HG02852 (cell line): ENCODE measurements at regions not wholly inside any gene's neighbourhood (a gene's known extent, or its start where the extent isn't known, plus 50 kb on each side); places are given as distances from the start of the nearest gene placed in this dataset.

Experiments
- ATAC-seq: cut with Tn5 transposase; IDR thresholded peaks from one replicate; pipeline ENCODE4 v1.9.1; 2021; ENCODE audit warnings: mild to moderate bottlenecking, moderate library complexity; ENCODE audit not compliant: unreplicated experiment

DNA sequence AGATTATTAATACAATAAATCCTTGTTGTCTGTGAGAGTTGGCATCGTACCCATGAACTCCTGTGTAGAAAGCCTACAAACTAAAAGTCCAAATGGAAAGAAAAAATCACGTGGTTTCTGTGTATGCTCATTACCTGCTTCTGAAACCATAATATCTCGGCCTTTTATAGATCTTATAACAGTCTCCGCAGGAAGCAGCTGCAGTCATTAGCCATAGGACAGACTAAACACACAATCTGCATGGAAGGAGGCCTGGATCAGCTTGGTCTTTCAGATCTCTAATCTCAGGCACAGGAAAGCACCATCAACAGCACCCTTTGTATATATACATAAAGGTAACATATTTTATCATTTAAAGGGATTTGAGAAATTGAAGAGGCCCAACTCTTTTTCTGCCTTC lies 508.9 kb upstream of the TCF4 start:
- ATAC-seq, result no peak

DNA sequence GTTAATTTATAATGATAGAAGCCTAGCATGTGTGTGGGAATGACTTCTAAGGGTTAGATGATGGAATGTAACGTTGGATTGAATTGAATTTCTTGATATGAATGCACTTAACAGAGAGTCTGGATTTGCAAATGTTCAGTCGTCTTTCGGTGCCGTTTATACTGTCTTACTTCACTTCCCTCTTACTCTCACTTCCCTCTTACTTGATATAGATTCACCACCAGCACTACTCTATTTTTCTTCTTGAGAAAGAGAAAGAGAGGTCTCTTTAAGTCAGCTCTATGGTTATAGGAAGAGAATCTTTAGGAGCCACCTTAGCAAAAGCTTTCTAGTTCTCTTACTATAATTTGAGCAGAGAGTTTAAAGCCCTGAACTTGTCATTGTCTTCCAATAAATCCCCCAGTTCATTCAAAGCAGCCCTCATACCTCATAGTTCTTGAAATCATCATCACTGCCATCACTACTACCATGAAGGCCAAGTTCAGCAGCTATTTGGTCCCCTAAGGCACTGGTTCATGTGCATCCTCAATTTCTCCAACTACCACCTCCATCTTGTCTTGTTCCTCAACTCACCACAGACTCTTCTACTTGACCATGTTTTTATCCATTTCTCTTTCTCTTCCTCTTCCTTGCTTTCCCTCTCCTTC lies 501.7 kb upstream of the TCF4 start:
- no peak for ATAC-seq

DNA sequence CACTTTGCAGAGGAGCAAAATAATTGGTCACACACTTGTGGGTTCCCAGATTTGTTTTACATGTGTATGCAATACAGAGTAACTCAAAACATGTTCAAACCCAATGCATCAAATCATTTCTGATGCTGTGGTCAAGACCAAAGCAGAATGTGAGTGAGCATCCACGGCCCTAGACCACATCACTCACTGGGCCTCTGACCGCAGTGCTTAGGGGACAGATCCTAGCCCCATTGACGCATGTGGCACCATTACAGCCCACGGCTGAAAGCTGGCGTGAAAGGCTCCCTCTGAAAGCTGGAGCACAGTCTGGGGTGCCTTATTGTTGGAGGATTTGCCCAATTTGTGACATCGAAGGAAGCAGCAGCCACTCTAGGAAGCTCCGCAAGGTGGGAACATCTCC lies 498.8 kb upstream of the TCF4 start:
- no peak for ATAC-seq

DNA sequence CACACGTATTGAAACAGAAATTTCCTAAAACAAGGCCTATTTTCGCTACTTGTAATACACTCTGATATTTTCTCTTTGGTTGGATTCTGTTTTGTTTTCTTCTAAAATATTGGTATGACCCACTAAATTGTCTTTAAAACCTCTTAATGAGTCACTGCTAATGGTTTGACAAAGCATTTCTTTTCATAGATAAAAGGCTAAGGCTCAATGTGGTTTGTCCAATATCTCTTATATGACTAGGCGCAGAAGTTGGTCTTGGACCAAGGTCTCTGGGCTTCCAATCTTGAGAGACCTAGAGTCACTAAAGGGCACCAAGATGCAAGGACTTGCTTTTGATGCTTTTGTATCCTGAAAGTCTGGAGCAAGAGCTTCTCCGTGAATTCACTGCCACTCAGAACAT lies 498.2 kb upstream of the TCF4 start:
- no peak for ATAC-seq

DNA sequence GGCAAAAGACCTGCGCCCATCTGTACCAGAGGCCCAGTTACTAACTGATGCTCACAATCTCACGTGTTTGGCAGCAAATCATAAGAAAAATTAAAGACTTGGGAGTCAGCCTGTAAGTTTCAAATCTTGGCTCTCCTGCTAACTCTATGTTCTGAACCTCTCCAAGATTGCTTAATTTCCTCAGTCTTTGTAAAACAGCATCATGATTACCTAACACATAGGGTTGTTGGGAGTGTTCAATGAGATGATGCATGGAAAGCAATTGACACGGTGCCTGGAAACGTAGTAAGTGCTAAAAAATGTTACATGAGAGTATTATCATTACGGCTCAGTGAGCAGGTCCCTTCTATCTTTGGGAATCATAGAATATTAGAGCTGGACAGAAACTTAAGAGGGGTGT lies 497.6 kb upstream of the TCF4 start:
- no peak for ATAC-seq

DNA sequence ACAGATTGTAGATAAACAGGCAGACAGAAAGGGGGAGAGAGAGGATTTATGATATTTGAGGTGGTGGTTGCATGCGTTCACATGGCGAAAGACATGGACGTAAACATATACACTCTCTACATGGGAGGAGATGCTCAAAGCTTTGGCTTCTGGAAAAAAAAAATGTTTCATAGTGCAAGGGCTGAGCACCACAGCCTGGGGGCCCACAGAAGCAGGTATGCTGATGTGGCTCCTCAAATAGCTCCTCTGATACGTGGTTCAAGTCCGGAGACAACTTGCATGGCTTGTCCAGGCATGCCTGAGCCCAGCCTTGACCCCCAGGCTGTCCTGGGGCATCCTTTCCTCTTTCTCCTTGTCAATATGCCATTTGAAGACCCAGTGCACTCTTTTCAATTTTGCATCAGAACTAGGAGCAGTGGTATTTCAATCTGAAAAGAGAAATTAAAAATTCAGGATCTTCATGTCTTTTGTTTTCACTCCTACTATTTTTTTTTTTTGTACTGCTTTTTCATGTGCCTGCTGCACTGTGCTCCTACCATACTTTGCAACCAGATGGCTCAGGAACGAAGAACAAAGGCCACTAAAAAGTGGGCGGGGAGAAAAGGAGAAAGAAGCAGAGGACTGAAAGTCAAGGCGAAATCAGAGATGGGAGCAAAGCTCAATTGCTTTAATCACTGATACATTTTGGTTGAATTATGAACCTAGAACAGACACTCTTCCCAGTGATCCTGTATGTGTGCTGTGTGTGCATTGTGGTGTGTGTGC lies 495.7 kb upstream of the TCF4 start:
- no peak for ATAC-seq

DNA sequence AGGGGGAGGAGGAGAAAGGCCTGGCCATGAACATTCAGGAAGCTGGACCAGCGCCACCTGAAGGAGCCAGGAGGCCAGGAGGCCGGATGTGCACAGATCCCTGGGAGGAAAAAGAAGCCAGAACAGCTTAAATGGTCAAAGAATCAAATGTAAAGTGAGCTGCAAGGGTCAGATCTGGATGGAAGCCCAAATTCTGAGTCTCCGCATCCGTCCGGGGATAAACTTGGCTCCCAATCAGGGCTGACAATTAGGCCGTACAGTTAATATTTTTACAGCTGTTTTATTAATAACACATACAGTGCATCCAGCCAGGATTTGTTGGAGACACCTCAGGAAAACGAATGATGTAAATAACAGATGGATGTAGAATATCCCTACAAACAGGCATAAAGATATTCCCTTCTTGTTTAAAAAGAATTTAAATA lies 495.1 kb upstream of the TCF4 start:
- no peak for ATAC-seq

DNA sequence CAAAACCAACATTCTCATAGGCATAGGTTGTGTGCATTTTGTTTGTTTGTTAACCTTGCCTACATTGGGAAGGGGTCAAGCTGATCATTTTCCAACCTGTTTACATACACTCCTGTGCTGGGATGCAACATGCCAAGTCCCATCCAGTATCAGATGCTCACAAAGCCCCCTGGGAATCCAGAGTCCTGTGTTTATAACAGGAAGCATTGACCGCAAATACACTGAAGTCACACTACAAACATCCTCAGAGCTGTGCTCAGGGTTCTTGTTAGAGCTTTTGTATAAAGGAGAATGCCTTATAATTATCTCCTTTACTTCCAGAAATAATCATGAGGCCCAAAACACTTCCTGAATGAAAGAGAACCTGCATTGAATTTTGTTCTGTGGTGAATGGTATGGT lies 488.7 kb upstream of the TCF4 start:
- ATAC-seq, result no peak

DNA sequence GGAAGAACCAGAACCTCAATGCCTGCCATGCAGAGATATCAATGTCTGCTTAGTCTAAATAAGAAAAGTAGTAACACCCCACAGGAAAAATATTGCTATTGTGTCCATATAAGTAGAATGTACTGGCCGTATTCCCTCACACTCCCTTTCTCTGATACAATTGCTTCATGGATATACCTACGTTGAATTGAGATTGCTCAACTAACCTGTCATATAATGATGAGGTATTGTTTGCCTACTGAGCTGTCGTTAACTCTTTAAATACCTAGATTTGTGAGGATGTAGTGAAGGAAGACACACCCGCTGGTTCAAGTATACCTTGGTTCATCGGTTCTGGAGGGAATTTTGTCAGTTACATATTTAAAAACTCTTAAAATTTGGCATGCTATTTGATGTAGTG lies 480.7 kb upstream of the TCF4 start:
- ATAC-seq, result no peak

DNA sequence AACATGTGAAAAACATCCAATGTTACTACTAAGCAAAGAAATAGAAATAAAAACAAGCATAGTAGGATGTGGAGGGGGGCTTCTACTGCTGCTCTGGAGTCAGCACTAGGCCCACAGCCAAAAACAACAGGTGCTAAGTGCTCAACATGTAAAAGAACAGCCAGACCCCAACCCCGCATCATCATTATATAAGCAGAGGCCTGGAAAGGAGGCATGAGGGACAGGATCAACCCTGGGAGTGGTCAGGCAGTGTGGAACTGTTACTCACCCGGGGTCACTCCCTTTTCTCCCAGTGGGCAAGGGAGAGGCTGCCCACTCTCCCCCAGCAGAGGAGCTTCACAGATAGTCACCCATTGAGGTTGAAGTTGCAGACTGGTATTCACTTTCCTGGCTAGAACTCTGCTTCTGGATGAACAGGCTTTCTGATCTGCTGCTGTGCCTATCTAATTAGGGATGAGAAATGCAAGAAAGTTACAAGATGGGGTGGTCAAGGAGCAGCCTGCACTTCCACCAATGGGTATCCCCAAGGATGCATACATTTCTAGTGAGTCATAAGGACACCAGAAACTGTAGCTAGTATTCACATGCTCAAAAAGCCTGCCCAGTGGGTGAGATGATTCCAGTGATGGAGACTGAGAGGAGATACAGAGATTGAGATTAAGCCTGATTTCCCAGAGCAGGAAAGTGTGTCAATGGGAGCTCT lies 480.1 kb upstream of the TCF4 start:
- ATAC-seq, result no peak

DNA sequence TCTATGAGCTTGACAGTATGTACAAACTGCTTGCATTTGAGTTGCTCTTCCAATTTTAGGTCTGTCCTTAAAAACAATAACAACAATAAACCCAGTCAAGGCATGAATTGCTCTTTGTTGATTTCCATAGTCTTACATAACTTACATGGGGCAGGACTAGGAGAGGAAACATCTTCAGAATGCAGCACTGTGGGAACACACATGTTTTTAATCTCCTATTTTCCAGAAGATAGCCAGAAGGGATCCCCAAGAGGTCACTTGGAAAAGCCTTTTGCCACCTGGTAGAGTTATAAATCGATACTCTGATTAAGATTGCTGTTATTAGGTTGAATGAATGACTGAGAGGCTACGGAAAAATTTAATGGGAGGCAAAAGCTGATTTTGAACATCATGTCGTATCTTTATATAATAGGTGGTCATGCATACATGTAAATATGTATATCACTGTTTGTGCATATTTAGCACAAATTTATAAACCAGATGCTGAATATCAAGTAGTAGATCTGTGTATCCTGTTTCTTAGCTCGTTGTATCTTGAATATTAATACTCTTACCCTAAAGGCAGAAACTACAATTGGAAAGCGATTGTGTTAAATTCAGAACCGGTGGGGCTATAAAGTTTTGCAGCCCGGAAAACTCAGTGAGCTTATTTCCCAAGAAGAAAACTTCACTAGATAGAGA lies 479.4 kb upstream of the TCF4 start:
- ATAC-seq, result no peak

DNA sequence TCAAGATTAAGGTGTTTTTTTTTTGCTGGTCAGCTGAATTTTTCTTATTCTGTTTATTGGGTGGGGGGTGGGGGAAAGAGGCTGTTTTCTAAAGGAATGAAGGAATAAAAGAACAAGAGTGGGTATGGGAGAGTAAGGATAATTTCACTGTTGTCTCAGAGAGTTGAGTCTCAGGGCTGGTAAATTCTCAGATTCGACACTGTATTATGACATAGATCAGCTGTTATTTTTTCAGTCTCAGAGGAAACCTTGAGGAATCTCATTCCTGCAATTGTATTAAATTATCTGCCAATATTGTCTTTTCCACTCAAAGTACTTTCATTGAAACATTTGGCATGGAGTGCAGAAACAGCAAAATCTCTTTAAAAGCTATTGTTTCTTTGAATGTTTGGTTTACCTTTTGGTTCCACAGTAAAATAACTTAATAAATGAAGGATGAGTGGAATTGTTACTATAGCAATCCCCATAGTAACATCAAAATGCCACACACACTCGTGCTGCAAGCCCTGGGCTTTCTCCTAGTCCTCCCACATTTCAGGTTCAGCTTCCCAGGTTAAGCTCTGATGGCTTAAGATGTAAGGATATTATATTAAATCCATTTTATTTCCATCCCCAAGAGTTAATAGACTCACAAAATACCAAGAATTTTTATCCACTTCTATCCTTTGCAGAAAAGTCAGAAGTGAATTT lies 478.7 kb upstream of the TCF4 start:
- ATAC-seq, result no peak

DNA sequence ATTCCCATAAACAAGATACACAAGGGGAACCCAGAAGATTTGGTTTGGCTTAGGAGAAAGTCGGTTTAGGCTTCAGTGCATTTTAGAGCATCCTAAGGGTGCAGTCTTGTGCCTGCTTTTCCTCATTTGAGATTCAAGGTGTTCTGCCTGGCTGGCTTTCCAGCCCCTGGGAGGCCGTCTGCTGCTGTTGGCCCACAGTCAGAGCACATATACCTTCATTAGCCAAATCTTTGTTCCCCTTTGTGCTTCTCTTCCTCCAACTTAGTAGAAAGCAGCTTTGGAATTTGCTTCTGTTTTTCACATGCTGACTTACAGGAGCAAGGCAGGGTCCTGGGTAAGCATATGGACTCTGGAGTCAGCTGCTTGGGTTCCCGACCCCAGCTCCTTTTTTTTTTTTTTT lies 477.1 kb upstream of the TCF4 start:
- ATAC-seq, result no peak

DNA sequence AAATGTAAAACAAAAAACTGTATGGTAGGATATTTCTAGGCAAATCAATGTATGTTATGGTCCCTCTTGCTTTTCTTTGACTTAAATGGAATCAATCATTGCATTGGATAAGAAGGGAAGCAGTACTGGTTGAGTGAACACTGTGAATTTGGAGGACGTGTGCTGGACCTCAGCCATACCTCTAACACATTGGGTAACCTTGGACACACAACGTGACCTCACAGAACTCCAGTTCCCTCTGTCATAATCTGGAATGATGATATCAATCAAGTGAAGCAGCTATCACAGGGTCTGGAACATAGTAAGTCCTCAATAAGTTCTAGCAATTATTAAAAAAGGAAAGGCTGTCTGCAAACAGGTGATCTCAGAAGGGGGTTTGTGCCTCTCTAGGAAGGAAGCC lies 474.9 kb upstream of the TCF4 start:
- no peak for ATAC-seq

DNA sequence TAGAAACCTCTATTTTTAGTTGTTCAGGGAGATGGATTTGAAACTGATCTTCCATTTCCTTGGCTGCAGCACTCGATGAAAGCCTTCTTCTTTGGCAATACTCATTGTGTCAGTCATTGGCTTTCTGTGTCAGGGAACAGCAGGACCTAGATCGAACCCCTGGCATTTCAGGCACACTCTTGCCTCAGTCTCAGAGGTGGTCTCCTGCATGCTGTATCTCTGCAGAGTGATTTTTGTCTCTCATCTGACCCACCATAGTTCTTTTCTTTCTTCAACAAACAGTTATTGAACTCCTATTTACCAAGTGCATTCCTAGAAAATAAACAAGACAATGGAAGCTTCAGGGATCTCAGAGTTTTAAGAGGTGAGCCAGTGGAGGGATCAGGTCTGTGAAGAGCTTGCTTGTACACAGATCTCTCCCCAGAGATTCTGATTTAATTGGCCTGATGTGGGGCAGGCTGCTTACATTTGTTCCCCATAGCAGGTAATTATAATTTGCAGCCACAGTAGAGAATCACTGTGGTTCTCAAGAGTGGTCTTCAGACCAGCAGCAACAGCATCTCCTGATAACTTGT lies 473.1 kb upstream of the TCF4 start:
- no peak for ATAC-seq

DNA sequence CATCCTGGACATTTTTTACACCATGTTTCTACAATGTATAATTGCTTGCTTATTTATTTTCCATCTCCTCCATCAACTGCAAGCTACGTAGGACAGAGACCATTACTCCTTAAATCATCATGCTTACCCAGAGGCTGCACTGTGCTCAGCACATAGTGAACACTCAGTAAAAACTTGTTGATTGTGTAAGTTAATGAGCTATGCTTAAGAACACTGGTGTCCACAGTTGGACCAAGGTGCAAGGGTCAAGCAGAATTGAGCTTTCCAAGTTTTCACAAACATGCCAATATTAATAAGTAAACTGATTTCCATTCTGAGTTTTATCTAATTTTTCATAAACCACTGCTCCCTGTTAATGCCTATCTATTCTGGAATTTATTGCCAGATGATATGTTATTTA lies 464.2 kb upstream of the TCF4 start:
- no peak for ATAC-seq

DNA sequence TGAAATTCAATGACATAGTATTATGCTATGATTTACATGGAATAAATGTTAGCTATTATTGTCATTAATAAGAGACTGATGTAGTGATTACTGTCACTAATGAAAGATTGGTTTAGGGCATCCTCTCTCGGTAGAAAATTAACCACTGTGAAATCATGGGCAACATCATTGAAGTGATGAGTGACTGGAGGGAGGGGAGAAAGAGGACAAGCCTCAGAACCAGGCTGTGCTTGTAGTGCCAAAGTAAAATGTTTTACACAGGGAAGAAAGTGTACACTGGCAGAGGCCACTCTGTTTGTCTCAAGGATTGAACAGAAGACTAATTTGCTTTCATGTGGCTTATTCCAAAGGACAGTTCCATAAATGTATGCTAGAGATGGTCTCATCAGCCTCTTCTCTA lies 456.2 kb upstream of the TCF4 start:
- ATAC-seq, result no peak

DNA sequence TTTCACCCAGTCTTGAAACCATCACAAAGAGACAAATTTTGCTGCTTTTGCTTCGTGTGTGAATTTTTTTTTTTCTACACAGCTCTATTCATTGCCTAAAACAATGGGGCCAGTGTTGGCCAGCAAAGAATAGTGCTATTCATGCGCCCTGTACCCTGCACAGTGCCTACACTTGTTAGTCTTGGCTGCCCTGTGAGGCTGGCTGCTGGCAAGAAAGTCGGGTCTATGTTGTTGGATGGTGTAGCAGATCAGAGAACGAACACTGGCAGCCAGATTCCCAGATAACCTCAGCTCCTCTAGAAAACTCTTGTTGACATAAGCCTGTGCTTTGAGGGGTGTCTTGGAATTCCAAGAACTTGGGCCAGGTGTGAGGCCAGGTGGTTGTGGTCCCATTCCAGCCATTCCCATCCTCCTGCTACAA lies 455.7 kb upstream of the TCF4 start:
- ATAC-seq, result no peak

DNA sequence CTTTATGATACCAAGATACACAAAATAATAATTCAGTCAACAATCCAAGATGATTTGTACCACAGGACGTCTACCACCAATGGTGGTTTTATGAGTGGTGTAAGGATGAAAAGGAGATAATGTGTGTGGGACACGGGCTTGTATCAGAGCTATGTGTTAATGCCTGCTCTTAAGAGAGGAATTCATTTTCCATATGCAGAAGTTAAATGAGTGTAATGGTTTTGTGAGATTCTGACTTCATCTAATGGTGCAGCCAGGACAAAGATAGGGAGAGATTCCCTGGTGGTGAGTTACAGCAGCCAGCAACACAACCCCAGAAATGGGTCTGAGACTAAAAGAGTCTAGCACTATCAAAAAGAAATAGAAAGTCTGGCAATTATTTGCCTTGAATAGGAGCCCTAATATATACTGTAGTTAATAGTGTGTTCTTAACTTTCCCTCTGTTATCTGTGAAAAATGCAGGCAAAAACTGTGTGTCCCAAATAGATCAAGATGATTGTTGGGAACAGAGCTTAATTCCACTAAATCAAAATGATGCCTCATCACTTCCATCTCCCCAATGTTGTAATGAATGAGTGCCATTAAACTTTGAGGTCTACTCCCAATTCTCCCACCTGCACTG lies 455.0 kb upstream of the TCF4 start:
- ATAC-seq, result no peak
